ENCODE measurements at regions not wholly inside any gene's neighbourhood (a gene's known extent, or its start where the extent isn't known, plus 50 kb on each side); places are given as distances from the start of the nearest gene placed in this dataset.
"Not testable (repeated sequence)": the region's sequence is repeated elsewhere in the genome, so short reads cannot be mapped to it uniquely, and the experiment has no call there.

GRCh38 chr10:35937546-35937945 is 295.4 kb upstream of the FZD8 start:
- Mint-ChIP-seq H3K27me3 (ENCODE audit: low read depth in 2 of 2) (peaks cover 0 to 3% of the 10 kb centered on the region in 2 donors), H3K36me3 (peaks cover 6% of the 10 kb centered on the region), H3K4me1 (no peaks in the 10 kb centered on the region), H3K27ac (no peak overlapping the region), H3K4me3 (no peak overlapping the region), H3K9me3 (peaks cover 11 to 13% of the 10 kb centered on the region in 2 donors)
- Histone ChIP-seq H3K27ac (ENCODE audit: low read length) (no peak overlapping the region), H3K4me3 (ENCODE audit: low read length) (no peak overlapping the region), H3K4me1 (ENCODE audit: control insufficient read depth, insufficient read depth, low read length) (no peaks in the 10 kb centered on the region), H3K9me3 (ENCODE audit: control insufficient read depth, insufficient read depth, low read length) (no peaks in the 10 kb centered on the region), H3K27me3 (ENCODE audit: control insufficient read depth, insufficient read depth, low read length) (no peaks in the 10 kb centered on the region), H3K36me3 (ENCODE audit: control insufficient read depth, insufficient read depth, low read length) (no peaks in the 10 kb centered on the region)
- ATAC-seq (no peak), DNase-seq (no peak)
- WGBS (ENCODE audit: insufficient coverage): 86% methylated on average over 7 of the region's 7 CpGs
- TF ChIP-seq, protein P1, sequence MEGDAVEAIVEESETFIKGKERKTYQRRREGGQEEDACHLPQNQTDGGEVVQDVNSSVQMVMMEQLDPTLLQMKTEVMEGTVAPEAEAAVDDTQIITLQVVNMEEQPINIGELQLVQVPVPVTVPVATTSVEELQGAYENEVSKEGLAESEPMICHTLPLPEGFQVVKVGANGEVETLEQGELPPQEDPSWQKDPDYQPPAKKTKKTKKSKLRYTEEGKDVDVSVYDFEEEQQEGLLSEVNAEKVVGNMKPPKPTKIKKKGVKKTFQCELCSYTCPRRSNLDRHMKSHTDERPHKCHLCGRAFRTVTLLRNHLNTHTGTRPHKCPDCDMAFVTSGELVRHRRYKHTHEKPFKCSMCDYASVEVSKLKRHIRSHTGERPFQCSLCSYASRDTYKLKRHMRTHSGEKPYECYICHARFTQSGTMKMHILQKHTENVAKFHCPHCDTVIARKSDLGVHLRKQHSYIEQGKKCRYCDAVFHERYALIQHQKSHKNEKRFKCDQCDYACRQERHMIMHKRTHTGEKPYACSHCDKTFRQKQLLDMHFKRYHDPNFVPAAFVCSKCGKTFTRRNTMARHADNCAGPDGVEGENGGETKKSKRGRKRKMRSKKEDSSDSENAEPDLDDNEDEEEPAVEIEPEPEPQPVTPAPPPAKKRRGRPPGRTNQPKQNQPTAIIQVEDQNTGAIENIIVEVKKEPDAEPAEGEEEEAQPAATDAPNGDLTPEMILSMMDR (IDR thresholded peaks at IDR 0.05): no peak
- intact Hi-C loops (cut with micrococcal nuclease): no loop called here

DNA sequence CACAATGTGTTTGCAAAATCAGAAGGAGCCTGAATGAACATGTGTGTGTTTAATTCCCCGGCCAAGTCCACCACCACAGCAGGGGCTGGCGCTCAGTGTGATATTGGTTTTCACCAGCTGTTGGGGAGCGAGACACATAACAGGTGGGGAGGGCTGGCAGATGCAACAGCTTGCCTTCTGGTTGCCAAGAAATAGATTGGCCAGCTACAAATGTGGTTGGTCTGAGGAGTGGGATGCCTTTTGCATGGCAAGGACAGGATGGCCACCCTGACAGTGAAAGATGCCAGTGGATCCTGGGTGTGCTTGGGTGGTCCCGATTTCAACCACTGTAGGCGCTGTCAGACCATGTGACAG is 292.5 kb upstream of the FZD8 start:
- Histone ChIP-seq H3K27me3 (ENCODE audit: control insufficient read depth, insufficient read depth, low read length) (no peaks in the 10 kb centered on the region), H3K4me3 (ENCODE audit: low read length) (no peak overlapping the region), H3K9me3 (ENCODE audit: control insufficient read depth, insufficient read depth, low read length) (no peaks in the 10 kb centered on the region), H3K4me1 (ENCODE audit: control insufficient read depth, insufficient read depth, low read length) (no peaks in the 10 kb centered on the region), H3K27ac (ENCODE audit: low read length) (no peak overlapping the region), H3K36me3 (ENCODE audit: control insufficient read depth, insufficient read depth, low read length) (no peaks in the 10 kb centered on the region)
- Mint-ChIP-seq H3K4me1 (no peaks in the 10 kb centered on the region), H3K9me3 (peaks cover 10 to 14% of the 10 kb centered on the region in 2 donors), H3K4me3 (no peak overlapping the region), H3K27me3 (ENCODE audit: low read depth in 2 of 2) (peaks cover 0 to 3% of the 10 kb centered on the region in 2 donors), H3K27ac (no peak overlapping the region), H3K36me3 (peaks cover 6% of the 10 kb centered on the region)
- TF ChIP-seq, protein P1 (IDR thresholded peaks at IDR 0.05): no peak
- 93% methylated on average over 5 of the region's 5 CpGs for WGBS (ENCODE audit: insufficient coverage)
- ATAC-seq (no peak), DNase-seq (no peak)
- intact Hi-C loops (cut with micrococcal nuclease): no loop called here

DNA sequence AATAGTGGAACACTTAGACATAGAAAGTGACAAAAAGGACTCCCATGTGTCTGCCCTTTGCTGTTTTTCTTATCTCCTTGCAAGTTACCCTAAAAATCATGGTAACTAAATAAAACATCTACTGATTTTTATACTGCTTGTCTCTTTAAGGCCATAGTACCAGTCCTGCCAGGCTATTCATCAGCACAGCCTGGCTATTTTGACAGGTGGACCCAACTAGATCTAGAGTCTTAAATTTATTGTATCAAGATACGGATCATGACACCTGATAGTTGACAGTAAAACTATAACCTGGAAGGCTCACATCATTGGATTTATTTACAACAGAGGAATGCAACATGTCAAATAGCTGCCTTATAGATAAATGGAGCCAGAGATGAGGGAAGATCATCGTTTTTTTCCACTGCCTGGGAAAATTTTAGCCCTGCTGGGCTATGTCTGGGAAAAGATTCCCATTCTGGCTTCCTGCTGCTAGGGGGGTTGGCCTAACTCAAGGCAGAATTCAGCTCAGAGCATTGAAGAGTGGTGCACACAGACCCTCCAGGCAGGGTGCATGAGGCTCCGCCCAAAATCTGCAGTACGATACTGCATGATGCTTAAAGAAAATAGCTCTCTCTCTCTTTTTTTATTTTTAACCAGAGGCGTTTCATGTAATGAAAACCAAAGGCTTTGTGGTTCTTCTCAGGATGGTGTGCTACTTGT is 292.0 kb upstream of the FZD8 start:
- no peaks in the 10 kb centered on the region for H3K9me3 ChIP-seq (ENCODE audit: control insufficient read depth, insufficient read depth, low read length)
- no peak overlapping the region for H3K27ac ChIP-seq (ENCODE audit: low read length)
- DNase-seq: no peak
- ATAC-seq: no peak
- no peak overlapping the region for H3K4me3 Mint-ChIP-seq
- H3K4me1 Mint-ChIP-seq: no peaks in the 10 kb centered on the region
- H3K9me3 Mint-ChIP-seq: peaks cover 10 to 14% of the 10 kb centered on the region in 2 donors
- no peaks in the 10 kb centered on the region for H3K36me3 ChIP-seq (ENCODE audit: control insufficient read depth, insufficient read depth, low read length)
- peaks cover 0 to 3% of the 10 kb centered on the region in 2 donors for H3K27me3 Mint-ChIP-seq (ENCODE audit: low read depth in 2 of 2)
- no peaks in the 10 kb centered on the region for H3K27me3 ChIP-seq (ENCODE audit: control insufficient read depth, insufficient read depth, low read length)
- TF ChIP-seq, protein P1 (IDR thresholded peaks at IDR 0.05): no peak
- no peak overlapping the region for H3K4me3 ChIP-seq (ENCODE audit: low read length)
- H3K27ac Mint-ChIP-seq: no peak overlapping the region
- 76% methylated on average over 5 of the region's 5 CpGs for WGBS (ENCODE audit: insufficient coverage)
- H3K4me1 ChIP-seq (ENCODE audit: control insufficient read depth, insufficient read depth, low read length): no peaks in the 10 kb centered on the region
- H3K36me3 Mint-ChIP-seq: peaks cover 6% of the 10 kb centered on the region
- intact Hi-C loops (cut with micrococcal nuclease): no loop called here

- Mint-ChIP-seq H3K4me3 (no peak overlapping the region), H3K27me3 (ENCODE audit: low read depth in 2 of 2) (peaks cover 0 to 3% of the 10 kb centered on the region in 2 donors), H3K36me3 (peaks cover 6% of the 10 kb centered on the region), H3K27ac (no peak overlapping the region), H3K4me1 (no peaks in the 10 kb centered on the region), H3K9me3 (peaks cover 10 to 14% of the 10 kb centered on the region in 2 donors)
- H3K4me1 ChIP-seq (ENCODE audit: control insufficient read depth, insufficient read depth, low read length): no peaks in the 10 kb centered on the region
- no peaks in the 10 kb centered on the region for H3K36me3 ChIP-seq (ENCODE audit: control insufficient read depth, insufficient read depth, low read length)
- no peaks in the 10 kb centered on the region for H3K9me3 ChIP-seq (ENCODE audit: control insufficient read depth, insufficient read depth, low read length)
- intact Hi-C loops (cut with micrococcal nuclease): no loop called here
- no peak overlapping the region for H3K4me3 ChIP-seq (ENCODE audit: low read length)
- H3K27me3 ChIP-seq (ENCODE audit: control insufficient read depth, insufficient read depth, low read length): no peaks in the 10 kb centered on the region
- H3K27ac ChIP-seq (ENCODE audit: low read length): no peak overlapping the region
- TF ChIP-seq, protein P1 (IDR thresholded peaks at IDR 0.05): no peak
- DNase-seq: no peak
- WGBS (ENCODE audit: insufficient coverage): 100% methylated on average over 1 of the region's 1 CpG
- no peak for ATAC-seq
Observed at GRCh38 chr10:35933491-35933890, 291.4 kb upstream of the FZD8 start.

DNA sequence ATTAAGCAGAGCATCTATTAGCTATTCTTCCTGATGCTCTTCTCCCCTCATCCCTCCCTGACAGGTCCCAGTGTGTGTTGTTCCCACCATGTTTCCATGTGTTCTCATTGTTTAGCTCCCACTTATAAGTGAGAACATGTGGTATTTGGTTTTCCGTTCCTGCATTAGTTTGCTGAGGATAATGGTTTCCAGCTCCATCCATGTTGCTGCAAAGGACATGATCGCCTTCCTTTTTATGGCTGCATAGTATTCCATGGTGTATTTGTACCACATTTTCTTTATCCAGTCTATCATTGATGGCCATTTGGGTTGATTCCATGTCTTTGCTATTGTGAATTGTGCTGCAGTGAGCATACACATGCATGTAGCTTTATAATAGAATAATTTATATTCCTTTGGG is 287.9 kb upstream of the FZD8 start:
- H3K27me3 Mint-ChIP-seq (ENCODE audit: low read depth in 2 of 2); DNase-seq; H3K4me1 Mint-ChIP-seq; H3K9me3 ChIP-seq (ENCODE audit: control insufficient read depth, insufficient read depth, low read length); H3K4me1 ChIP-seq (ENCODE audit: control insufficient read depth, insufficient read depth, low read length); H3K9me3 Mint-ChIP-seq; intact Hi-C loops (cut with micrococcal nuclease); H3K4me3 Mint-ChIP-seq; H3K27me3 ChIP-seq (ENCODE audit: control insufficient read depth, insufficient read depth, low read length); H3K36me3 ChIP-seq (ENCODE audit: control insufficient read depth, insufficient read depth, low read length); ATAC-seq; H3K27ac Mint-ChIP-seq; H3K27ac ChIP-seq (ENCODE audit: low read length); H3K36me3 Mint-ChIP-seq; H3K4me3 ChIP-seq (ENCODE audit: low read length): not testable (repeated sequence)
- 100% methylated on average over 2 of the region's 2 CpGs for WGBS (ENCODE audit: insufficient coverage)

Data from natural killer cell (primary cell).